DOHH2 (cell line): ENCODE measurements at regions not wholly inside any gene's neighbourhood (a gene's known extent, or its start where the extent isn't known, plus 50 kb on each side); places are given as distances from the start of the nearest gene placed in this dataset.

Experiments
- H3F3A ChIP-seq: fragments of 200-600 bp; sonication (generic), shearing (Covaris generic); 2 replicates; pipeline ENCODE4 v1.6.0; 2016; ENCODE audit warnings: antibody characterized with exemption, mild to moderate bottlenecking; ENCODE audit not compliant: control insufficient read depth, insufficient read depth
- H3K27ac ChIP-seq: fragments of 200-600 bp; sonication (generic); 2 replicates; pipeline ENCODE4 v1.5.1; 2014; ENCODE audit warnings: low read depth, mild to moderate bottlenecking, low read length, moderate library complexity
- H3K27me3 ChIP-seq: fragments of 200-600 bp; sonication (generic); 2 replicates; pipeline ENCODE4 v1.6.1; 2014; ENCODE audit warnings: mild to moderate bottlenecking, low read length, mixed read lengths; ENCODE audit not compliant: control insufficient read depth
- H3K36me3 ChIP-seq: fragments of 200-600 bp; sonication (generic); 2 replicates; pipeline ENCODE4 v1.6.1; 2014; ENCODE audit warnings: mild to moderate bottlenecking, low read length, moderate library complexity, mixed read lengths; ENCODE audit not compliant: control insufficient read depth
- H3K4me1 ChIP-seq: fragments of 200-600 bp; sonication (generic); 2 replicates; pipeline ENCODE4 v1.6.1; 2014; ENCODE audit warnings: mild to moderate bottlenecking, low read length, mixed read lengths; ENCODE audit not compliant: control insufficient read depth
- H3K4me2 ChIP-seq: fragments of 200-600 bp; sonication (generic); 2 replicates; pipeline ENCODE4 v1.6.0; 2014; ENCODE audit warnings: mild to moderate bottlenecking, low read length, moderate library complexity
- H3K4me3 ChIP-seq: fragments of 200-600 bp; sonication (generic); 2 replicates; pipeline ENCODE4 v1.5.1; 2014; ENCODE audit warnings: mild to moderate bottlenecking, low read length, mixed read lengths
- H3K79me2 ChIP-seq: fragments of 200-600 bp; sonication (generic); 2 replicates; pipeline ENCODE4 v1.6.1; 2014; ENCODE audit warnings: mild to moderate bottlenecking, low read length, mixed read lengths; ENCODE audit not compliant: control insufficient read depth
- H3K9me2 ChIP-seq: fragments of 200-600 bp; sonication (generic); replicated peaks from 2 replicates; pipeline ENCODE4 v1.6.1; 2014; ENCODE audit warnings: mild to moderate bottlenecking, low read length, mixed read lengths; ENCODE audit not compliant: control insufficient read depth
- H3K9me3 ChIP-seq: fragments of 200-600 bp; sonication (generic); 2 replicates; pipeline ENCODE4 v1.6.1; 2014; ENCODE audit warnings: antibody characterized with exemption, low read length, mixed read lengths; ENCODE audit not compliant: control insufficient read depth, insufficient read depth
- H4K20me1 ChIP-seq: fragments of 200-600 bp; sonication (generic); 2 replicates; pipeline ENCODE4 v1.6.0; 2014; ENCODE audit warnings: low read depth, mild to moderate bottlenecking, antibody characterized with exemption, low read length, moderate library complexity; ENCODE audit not compliant: control insufficient read depth, insufficient read depth
- CTCF ChIP-seq: fragments of 200-600 bp; sonication (generic); IDR thresholded peaks from one replicate; pipeline ENCODE4 v1.5.1; 2014; ENCODE audit warnings: antibody characterized with exemption, mild to moderate bottlenecking, low read depth, low read length; ENCODE audit not compliant: poor library complexity, severe bottlenecking
- EZH2phosphoT487 ChIP-seq: fragments of 200-600 bp; sonication (generic); IDR thresholded peaks from 2 replicates; pipeline ENCODE4 v1.6.1; 2017; ENCODE audit warnings: borderline replicate concordance, mild to moderate bottlenecking, antibody characterized with exemption, low read length, moderate library complexity, mixed read lengths

DNA sequence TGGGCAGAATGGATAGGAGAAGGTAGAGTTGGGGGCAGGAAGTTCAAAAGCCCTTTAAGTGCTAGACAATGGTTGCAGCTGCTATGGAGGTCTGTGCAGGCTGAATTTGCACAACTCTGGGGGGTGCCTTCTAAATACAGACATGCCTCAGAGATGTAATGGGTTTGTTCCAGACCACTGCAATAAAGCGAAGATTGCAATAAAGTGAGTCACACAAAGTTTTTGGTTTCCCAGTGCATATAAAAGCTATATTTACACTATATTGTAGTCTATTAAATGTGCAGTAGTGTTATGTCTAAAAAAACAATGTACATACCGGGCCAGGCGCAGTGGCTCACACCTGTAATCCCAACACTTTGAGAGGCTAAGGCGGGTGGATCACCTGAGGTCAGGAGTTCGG, 60.5 kb upstream of the MYOCD start:
- Histone ChIP-seq H3K27ac (no peak overlapping the region), H3K79me2 (no peaks in the 10 kb centered on the region), H3K36me3 (no peaks in the 10 kb centered on the region), H3K9me3 (no peaks in the 10 kb centered on the region), H3K4me2 (no peak overlapping the region), H3F3A (no peaks in the 10 kb centered on the region), H3K4me1 (no peaks in the 10 kb centered on the region), H3K4me3 (no peak overlapping the region), H4K20me1 (no peaks in the 10 kb centered on the region), H3K9me2 (no peaks in the 10 kb centered on the region), H3K27me3 (no peaks in the 10 kb centered on the region)
- no peak for TF ChIP-seq CTCF
- no peak for TF ChIP-seq EZH2phosphoT487

GRCh38 chr17:12613566-12613965, 52.1 kb upstream of the MYOCD start:
- Histone ChIP-seq H3F3A (no peaks in the 10 kb centered on the region), H3K9me2 (no peaks in the 10 kb centered on the region), H3K4me1 (no peaks in the 10 kb centered on the region), H3K27me3 (no peaks in the 10 kb centered on the region), H3K4me3 (no peak overlapping the region), H3K79me2 (no peaks in the 10 kb centered on the region), H4K20me1 (no peaks in the 10 kb centered on the region), H3K4me2 (no peak overlapping the region), H3K9me3 (no peaks in the 10 kb centered on the region), H3K27ac (no peak overlapping the region), H3K36me3 (no peaks in the 10 kb centered on the region)
- TF ChIP-seq EZH2phosphoT487 (no peak), CTCF (no peak)
